Chondrocyte (in vitro differentiated cells): ENCODE measurements at regions not wholly inside any gene's neighbourhood (a gene's known extent, or its start where the extent isn't known, plus 50 kb on each side); places are given as distances from the start of the nearest gene placed in this dataset.
A peak's percentile ranks its signal among the peaks of the same experiment; 100 is the strongest.

ENCODE experiments used
- DNase-seq: peaks from one replicate; pipeline ENCODE4 v3.0.0; 2021; ENCODE audit warnings: mixed read lengths, low spot score
- H3K27ac Mint-ChIP-seq: one replicate; pipeline ENCODE4 v1.8.0; 2021; ENCODE audit warnings: mild to moderate bottlenecking, moderate library complexity, mixed read lengths; ENCODE audit not compliant: unreplicated experiment
- H3K27me3 Mint-ChIP-seq: 2 replicates; pipeline ENCODE4 v1.8.0; 2021; ENCODE audit warnings: low read depth, mixed read lengths
- H3K36me3 Mint-ChIP-seq: 2 replicates; pipeline ENCODE4 v1.8.0; 2021; ENCODE audit warnings: low read depth, mixed read lengths
- H3K4me1 Mint-ChIP-seq: 2 replicates; pipeline ENCODE4 v1.8.0; 2021; ENCODE audit warnings: low read depth, mild to moderate bottlenecking, mixed read lengths
- H3K4me3 Mint-ChIP-seq: one replicate; pipeline ENCODE4 v1.8.0; 2021; ENCODE audit warnings: mild to moderate bottlenecking, moderate library complexity, mixed read lengths; ENCODE audit not compliant: unreplicated experiment
- H3K9me3 Mint-ChIP-seq: 2 replicates; pipeline ENCODE4 v1.8.0; 2021; ENCODE audit warnings: low read depth, mixed read lengths
- TF ChIP-seq, protein P1 (sequence below): fragments of 200-600 bp; sonication (generic); IDR thresholded peaks from 2 replicates; pipeline ENCODE4 v1.5.0; 2021; ENCODE audit warnings: antibody characterized with exemption, mild to moderate bottlenecking, moderate library complexity

DNA sequence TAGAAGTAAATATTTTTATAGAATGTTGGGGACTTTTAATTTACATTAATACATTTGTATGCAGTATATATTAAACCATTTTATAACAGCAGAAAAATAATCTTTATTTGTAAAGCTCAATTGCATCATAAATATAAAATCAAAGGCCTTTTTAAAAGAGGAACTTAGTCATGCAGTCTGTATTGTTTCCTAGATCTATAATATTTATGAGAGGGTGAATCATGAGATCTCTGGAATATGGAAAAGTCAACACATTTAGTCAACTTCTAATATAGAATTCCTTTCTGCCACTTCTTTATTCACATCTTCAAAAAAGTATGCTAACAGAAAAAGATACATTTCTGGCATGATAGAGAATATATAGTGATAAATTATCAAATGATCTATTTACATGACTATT is 410.3 kb upstream of the ZNF385D start:
- H3K36me3 Mint-ChIP-seq = no peaks in the 10 kb centered on the region
- H3K4me1 Mint-ChIP-seq = no peaks in the 10 kb centered on the region
- H3K4me3 Mint-ChIP-seq = no peak overlapping the region
- TF ChIP-seq, protein P1, sequence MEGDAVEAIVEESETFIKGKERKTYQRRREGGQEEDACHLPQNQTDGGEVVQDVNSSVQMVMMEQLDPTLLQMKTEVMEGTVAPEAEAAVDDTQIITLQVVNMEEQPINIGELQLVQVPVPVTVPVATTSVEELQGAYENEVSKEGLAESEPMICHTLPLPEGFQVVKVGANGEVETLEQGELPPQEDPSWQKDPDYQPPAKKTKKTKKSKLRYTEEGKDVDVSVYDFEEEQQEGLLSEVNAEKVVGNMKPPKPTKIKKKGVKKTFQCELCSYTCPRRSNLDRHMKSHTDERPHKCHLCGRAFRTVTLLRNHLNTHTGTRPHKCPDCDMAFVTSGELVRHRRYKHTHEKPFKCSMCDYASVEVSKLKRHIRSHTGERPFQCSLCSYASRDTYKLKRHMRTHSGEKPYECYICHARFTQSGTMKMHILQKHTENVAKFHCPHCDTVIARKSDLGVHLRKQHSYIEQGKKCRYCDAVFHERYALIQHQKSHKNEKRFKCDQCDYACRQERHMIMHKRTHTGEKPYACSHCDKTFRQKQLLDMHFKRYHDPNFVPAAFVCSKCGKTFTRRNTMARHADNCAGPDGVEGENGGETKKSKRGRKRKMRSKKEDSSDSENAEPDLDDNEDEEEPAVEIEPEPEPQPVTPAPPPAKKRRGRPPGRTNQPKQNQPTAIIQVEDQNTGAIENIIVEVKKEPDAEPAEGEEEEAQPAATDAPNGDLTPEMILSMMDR = no peak
- DNase-seq = no peak
- H3K9me3 Mint-ChIP-seq = no peaks in the 10 kb centered on the region
- H3K27me3 Mint-ChIP-seq = peaks cover 8% of the 10 kb centered on the region
- H3K27ac Mint-ChIP-seq = no peak overlapping the region

DNA sequence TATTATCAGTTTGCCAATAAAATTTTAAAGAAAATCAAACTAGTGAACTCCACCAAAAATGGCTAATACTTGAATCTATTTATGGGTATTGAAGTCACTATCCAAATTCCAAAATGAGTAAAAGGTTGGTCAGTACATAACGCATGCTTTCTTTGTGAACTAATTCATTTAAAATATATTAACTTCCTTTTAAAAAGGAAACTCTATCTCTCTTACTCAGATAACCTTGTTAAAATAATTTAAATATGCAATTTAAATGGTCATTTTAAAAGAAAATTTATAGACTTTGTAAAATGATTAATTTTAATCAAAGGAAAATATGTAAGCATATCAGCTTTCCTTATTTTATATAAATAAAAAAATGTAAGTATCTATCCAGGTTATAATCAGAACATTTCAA is 419.4 kb upstream of the ZNF385D start:
- Mint-ChIP-seq H3K36me3 (no peaks in the 10 kb centered on the region), H3K27me3 (peaks cover 13% of the 10 kb centered on the region), H3K27ac (no peak overlapping the region), H3K4me1 (no peaks in the 10 kb centered on the region), H3K4me3 (no peak overlapping the region), H3K9me3 (no peaks in the 10 kb centered on the region)
- TF ChIP-seq, protein P1 = no peak
- DNase-seq = no peak

DNA sequence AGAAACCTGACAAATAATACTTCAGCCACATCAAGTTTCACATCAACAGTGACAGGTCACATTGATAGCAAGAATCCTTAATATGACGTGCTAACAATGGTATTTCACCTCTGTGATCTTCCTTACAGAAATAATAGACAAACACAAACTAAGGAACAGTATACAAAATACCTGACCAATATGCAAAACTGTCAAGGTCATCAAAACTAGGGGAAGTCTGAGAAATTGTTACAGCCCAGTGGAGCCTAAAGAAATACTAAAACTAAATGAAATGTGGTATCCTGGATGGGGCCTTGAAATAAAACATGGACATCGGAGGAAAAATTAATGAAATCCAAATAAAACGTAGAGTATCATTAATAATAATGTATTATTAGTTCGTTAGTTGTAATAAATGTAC is 422.0 kb upstream of the ZNF385D start:
- H3K4me1 Mint-ChIP-seq = peaks cover 2% of the 10 kb centered on the region
- no peak overlapping the region for H3K4me3 Mint-ChIP-seq
- no peaks in the 10 kb centered on the region for H3K36me3 Mint-ChIP-seq
- H3K27me3 Mint-ChIP-seq = peaks cover 13% of the 10 kb centered on the region
- TF ChIP-seq, protein P1 = no peak
- H3K27ac Mint-ChIP-seq = no peak overlapping the region
- no peaks in the 10 kb centered on the region for H3K9me3 Mint-ChIP-seq
- DNase-seq = no peak

DNA sequence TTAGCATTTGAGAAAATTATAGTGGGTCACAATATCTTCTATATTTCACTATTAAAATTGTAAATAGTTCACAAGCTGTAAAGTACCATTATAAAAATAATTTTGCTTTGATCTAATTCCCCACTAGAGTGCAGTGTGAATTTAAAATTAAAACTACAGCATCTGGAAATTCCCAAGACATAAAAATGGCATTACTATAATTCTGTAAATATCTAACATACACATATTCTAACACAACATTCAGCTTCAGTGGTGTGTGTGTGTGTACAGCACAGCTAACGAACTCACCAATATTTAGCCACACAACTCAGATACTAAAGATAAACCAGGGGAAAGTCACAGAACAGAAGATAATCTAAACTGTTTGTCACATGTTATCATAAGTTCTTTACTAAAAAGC is 424.9 kb upstream of the ZNF385D start:
- TF ChIP-seq, protein P1 = peak; percentile 82
- Mint-ChIP-seq H3K27me3 (peaks cover 13% of the 10 kb centered on the region), H3K27ac (no peak overlapping the region), H3K4me1 (peaks cover 2% of the 10 kb centered on the region), H3K4me3 (no peak overlapping the region), H3K9me3 (no peaks in the 10 kb centered on the region), H3K36me3 (no peaks in the 10 kb centered on the region)
- DNase-seq = no peak

DNA sequence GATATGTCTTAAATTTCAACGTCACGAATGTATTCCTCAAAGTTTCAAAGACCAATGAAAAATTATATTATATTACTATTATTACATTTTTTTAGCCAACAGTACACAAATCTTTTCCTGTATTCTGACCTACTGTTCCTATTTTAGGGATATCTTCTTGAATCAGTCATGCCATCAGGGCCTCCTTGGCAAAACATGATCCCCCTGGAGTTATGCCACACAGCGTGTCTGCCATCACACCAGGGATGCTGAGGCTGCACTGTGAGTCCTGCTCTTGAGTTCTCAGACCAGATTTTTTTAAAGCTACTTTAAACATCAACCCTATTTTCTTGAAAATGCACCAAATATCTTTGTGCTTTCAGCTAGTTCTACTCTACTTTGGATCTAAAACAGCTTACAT is 425.9 kb upstream of the ZNF385D start:
- H3K27me3 Mint-ChIP-seq = peaks cover 13% of the 10 kb centered on the region
- TF ChIP-seq, protein P1 = no peak
- peaks cover 2% of the 10 kb centered on the region for H3K4me1 Mint-ChIP-seq
- H3K36me3 Mint-ChIP-seq = no peaks in the 10 kb centered on the region
- DNase-seq = no peak
- H3K27ac Mint-ChIP-seq = no peak overlapping the region
- no peak overlapping the region for H3K4me3 Mint-ChIP-seq
- H3K9me3 Mint-ChIP-seq = no peaks in the 10 kb centered on the region
